Type B pancreatic cell (in vitro differentiated cells): ENCODE measurements at regions not wholly inside any gene's neighbourhood (a gene's known extent, or its start where the extent isn't known, plus 50 kb on each side); places are given as distances from the start of the nearest gene placed in this dataset.
A peak's percentile ranks its signal among the peaks of the same experiment; 100 is the strongest.
"Not testable (repeated sequence)": the region's sequence is repeated elsewhere in the genome, so short reads cannot be mapped to it uniquely, and the experiment has no call there.

Source experiments
- DNase-seq: peaks from one replicate; pipeline ENCODE4 v3.0.0; 2021; ENCODE audit warnings: mixed read lengths; ENCODE audit not compliant: unreplicated experiment; ENCODE audit errors: extremely low spot score
- H3K27ac Mint-ChIP-seq: 2 replicates; pipeline ENCODE4 v1.8.0; 2021; ENCODE audit warnings: mild to moderate bottlenecking, mixed read lengths
- H3K27me3 Mint-ChIP-seq: 2 replicates; pipeline ENCODE4 v1.8.0; 2021; ENCODE audit warnings: mixed read lengths
- H3K36me3 Mint-ChIP-seq: 2 replicates; pipeline ENCODE4 v1.8.0; 2021; ENCODE audit warnings: mixed read lengths
- H3K4me1 Mint-ChIP-seq: one replicate; pipeline ENCODE4 v1.8.0; 2021; ENCODE audit warnings: mixed read lengths; ENCODE audit not compliant: unreplicated experiment
- H3K4me3 Mint-ChIP-seq: 2 replicates; pipeline ENCODE4 v1.8.0; 2021; ENCODE audit warnings: mild to moderate bottlenecking, mixed read lengths
- H3K9me3 Mint-ChIP-seq: 2 replicates; pipeline ENCODE4 v1.8.0; 2021; ENCODE audit warnings: mixed read lengths
- TF ChIP-seq, protein P1 (sequence below): fragments of 200-600 bp; sonication (generic); conservative IDR thresholded peaks from 2 replicates; pipeline ENCODE4 v1.5.0; 2021; ENCODE audit warnings: antibody characterized with exemption, mild to moderate bottlenecking

- no peak overlapping the region for H3K27ac Mint-ChIP-seq
- DNase-seq, result no peak
- H3K4me3 Mint-ChIP-seq, result no peak overlapping the region
- peaks cover 4% of the 10 kb centered on the region for H3K4me1 Mint-ChIP-seq
- TF ChIP-seq, protein P1, sequence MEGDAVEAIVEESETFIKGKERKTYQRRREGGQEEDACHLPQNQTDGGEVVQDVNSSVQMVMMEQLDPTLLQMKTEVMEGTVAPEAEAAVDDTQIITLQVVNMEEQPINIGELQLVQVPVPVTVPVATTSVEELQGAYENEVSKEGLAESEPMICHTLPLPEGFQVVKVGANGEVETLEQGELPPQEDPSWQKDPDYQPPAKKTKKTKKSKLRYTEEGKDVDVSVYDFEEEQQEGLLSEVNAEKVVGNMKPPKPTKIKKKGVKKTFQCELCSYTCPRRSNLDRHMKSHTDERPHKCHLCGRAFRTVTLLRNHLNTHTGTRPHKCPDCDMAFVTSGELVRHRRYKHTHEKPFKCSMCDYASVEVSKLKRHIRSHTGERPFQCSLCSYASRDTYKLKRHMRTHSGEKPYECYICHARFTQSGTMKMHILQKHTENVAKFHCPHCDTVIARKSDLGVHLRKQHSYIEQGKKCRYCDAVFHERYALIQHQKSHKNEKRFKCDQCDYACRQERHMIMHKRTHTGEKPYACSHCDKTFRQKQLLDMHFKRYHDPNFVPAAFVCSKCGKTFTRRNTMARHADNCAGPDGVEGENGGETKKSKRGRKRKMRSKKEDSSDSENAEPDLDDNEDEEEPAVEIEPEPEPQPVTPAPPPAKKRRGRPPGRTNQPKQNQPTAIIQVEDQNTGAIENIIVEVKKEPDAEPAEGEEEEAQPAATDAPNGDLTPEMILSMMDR, result no peak
- no peaks in the 10 kb centered on the region for H3K27me3 Mint-ChIP-seq
- H3K9me3 Mint-ChIP-seq, result no peaks in the 10 kb centered on the region
- no peaks in the 10 kb centered on the region for H3K36me3 Mint-ChIP-seq
Measured at GRCh38 chr7:41399171-41399570, 303.7 kb downstream of the INHBA start.

DNA sequence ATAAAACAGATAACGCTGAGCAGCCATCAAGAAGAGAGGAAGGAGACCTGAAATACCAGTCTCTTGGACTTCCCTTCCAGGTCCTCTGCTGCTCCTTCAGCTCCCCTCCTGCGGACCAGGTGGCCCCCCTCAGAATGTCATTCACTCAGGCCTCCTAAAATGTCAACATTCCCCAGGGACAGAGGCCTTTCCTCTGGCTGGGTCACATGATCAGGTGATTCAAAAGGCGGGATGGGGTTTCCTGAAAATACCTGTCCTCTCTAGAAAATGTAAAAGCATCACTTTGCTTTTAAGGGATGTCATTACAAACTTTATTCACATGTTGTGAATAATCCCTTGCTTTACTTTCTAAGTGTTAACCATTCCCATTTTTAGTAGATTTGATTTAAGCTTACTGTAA, 311.1 kb downstream of the INHBA start:
- TF ChIP-seq, protein P1, result no peak
- no peak for DNase-seq
- H3K4me1 Mint-ChIP-seq, result no peaks in the 10 kb centered on the region
- H3K4me3 Mint-ChIP-seq, result no peak overlapping the region
- no peak overlapping the region for H3K27ac Mint-ChIP-seq
- no peaks in the 10 kb centered on the region for H3K9me3 Mint-ChIP-seq
- H3K27me3 Mint-ChIP-seq, result no peaks in the 10 kb centered on the region
- no peaks in the 10 kb centered on the region for H3K36me3 Mint-ChIP-seq

DNA sequence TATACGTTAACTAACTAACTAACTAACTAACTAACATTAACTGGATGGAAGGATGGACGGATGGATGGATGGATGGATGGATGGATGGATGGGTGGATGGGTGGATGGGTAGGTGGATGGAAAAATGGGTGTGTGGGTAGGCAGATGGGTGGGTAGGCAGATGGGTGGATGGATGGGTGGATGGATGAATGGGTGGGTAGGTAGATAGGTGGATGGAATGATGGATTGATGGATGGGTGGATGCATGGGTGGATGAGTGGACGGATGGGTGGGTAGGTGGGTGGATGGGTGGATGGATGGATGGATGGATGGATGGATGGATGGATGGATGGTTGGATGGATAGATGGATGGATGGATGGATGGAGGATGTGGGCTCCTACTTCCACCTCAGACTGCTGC, 314.0 kb downstream of the INHBA start:
- not testable (repeated sequence) for H3K4me1 Mint-ChIP-seq, H3K36me3 Mint-ChIP-seq, H3K27ac Mint-ChIP-seq, H3K9me3 Mint-ChIP-seq, H3K27me3 Mint-ChIP-seq, H3K4me3 Mint-ChIP-seq, DNase-seq

GRCh38 chr7:41385996-41386395, 316.9 kb downstream of the INHBA start:
- DNase-seq, result no peak
- H3K4me1 Mint-ChIP-seq, result no peaks in the 10 kb centered on the region
- TF ChIP-seq, protein P1, result no peak
- peak overlapping the region; percentile 36 for H3K27ac Mint-ChIP-seq
- H3K36me3 Mint-ChIP-seq, result no peaks in the 10 kb centered on the region
- H3K9me3 Mint-ChIP-seq, result no peaks in the 10 kb centered on the region
- no peak overlapping the region for H3K4me3 Mint-ChIP-seq
- no peaks in the 10 kb centered on the region for H3K27me3 Mint-ChIP-seq

- no peaks in the 10 kb centered on the region for H3K27me3 Mint-ChIP-seq
- TF ChIP-seq, protein P1, result no peak
- no peaks in the 10 kb centered on the region for H3K9me3 Mint-ChIP-seq
- no peak overlapping the region for H3K27ac Mint-ChIP-seq
- H3K36me3 Mint-ChIP-seq, result no peaks in the 10 kb centered on the region
- H3K4me3 Mint-ChIP-seq, result no peak overlapping the region
- no peaks in the 10 kb centered on the region for H3K4me1 Mint-ChIP-seq
- DNase-seq, result no peak
Measured at GRCh38 chr7:41384418-41384817, 318.5 kb downstream of the INHBA start.

DNA sequence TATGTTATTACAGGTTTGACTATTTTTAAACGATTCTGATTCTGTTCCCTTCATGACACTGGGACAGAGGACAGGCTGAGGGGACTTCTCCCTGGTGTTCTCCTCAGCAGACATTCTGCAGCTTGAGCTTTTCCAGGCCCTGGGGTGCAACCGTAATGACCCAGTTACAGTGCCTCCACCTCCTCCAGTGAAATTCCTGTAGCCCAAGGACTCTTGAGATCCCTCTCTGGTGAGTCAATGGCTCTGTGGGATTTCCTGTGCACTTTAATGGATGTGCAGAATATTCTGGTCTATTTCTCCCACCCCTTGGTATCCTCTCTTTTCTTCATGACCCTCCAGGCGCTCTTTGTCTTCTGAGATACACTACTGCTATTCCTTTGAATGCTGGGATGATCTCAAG, 319.3 kb downstream of the INHBA start:
- H3K27me3 Mint-ChIP-seq, result no peaks in the 10 kb centered on the region
- no peaks in the 10 kb centered on the region for H3K4me1 Mint-ChIP-seq
- H3K9me3 Mint-ChIP-seq, result no peaks in the 10 kb centered on the region
- no peak overlapping the region for H3K27ac Mint-ChIP-seq
- H3K4me3 Mint-ChIP-seq, result no peak overlapping the region
- no peak for DNase-seq
- no peaks in the 10 kb centered on the region for H3K36me3 Mint-ChIP-seq
- TF ChIP-seq, protein P1, result no peak
